GDM1 (cell line): ENCODE measurements at regions not wholly inside any gene's neighbourhood (a gene's known extent, or its start where the extent isn't known, plus 50 kb on each side); places are given as distances from the start of the nearest gene placed in this dataset.

Experiments
- DNase-seq: peaks from one replicate; lab custom pipeline; 2025; lab: John Stamatoyannopoulos, UW

DNA sequence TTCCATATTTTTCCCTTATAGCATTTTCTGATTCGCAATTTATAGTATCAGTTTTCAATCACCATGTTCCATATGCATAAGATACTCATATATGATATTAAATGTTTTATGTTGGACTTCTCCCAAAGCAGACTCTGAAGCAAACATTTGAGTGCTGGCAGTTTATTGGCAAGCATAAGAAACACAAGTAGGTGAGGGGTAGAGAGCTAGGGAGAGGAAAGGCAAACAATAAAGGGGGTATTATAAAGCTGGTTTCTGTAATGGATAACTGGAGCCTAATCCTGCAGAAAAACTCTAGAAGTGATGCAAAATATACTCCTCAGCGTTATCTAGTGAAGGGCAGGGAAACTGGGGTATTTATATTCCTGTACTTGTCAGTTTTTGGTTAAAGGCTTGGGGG, 491.5 kb upstream of the TGFBR2 start:
- DNase-seq, result no peak

GRCh38 chr3:30122359-30122758, 484.0 kb upstream of the TGFBR2 start:
- DNase-seq, result no peak

DNA sequence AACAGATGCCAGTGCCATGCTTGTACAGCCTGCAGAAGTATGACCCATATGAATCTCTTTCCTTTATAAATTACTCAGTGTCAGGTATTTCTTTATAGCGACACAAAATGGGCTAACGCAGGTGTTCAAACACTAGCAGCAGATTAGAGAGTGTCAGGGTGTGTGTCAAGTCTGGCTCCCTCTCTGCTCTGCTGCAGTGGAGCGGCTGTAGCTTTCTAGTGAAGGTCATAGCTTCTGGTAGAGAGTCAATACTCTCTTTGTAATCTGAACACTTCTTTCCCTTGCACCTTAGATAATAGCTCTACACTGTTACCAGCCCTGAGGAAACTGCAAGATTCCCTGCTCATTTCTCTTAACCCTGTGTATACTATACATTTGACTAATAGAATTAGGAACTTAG, 483.2 kb upstream of the TGFBR2 start:
- DNase-seq, result no peak

GRCh38 chr3:30123755-30124154, 482.6 kb upstream of the TGFBR2 start:
- no peak for DNase-seq

GRCh38 chr3:30124435-30125370, 481.7 kb upstream of the TGFBR2 start:
- DNase-seq, result no peak

GRCh38 chr3:30129765-30130164, 476.6 kb upstream of the TGFBR2 start:
- DNase-seq, result no peak

DNA sequence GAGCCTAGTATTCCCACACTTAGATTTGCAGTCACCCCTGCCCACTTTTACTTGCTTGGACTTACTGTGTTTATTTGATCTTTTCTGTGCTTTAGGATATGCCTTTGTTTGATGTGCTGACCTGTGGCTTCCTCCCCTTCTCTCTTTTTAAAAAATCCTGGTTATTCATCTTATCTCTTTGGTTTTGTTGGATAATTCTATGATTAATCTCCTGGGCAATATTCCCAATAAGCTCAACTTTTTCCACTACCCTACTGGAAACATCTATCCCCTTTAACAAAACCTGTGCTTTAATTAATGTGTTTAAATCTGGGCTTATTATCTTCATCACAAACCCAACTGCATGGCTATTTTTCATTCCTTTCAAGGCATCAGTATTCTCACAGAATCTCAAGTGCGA, 476.0 kb upstream of the TGFBR2 start:
- no peak for DNase-seq

GRCh38 chr3:30131191-30131590, 475.2 kb upstream of the TGFBR2 start:
- no peak for DNase-seq

GRCh38 chr3:30135190-30135589, 471.2 kb upstream of the TGFBR2 start:
- DNase-seq, result no peak

DNA sequence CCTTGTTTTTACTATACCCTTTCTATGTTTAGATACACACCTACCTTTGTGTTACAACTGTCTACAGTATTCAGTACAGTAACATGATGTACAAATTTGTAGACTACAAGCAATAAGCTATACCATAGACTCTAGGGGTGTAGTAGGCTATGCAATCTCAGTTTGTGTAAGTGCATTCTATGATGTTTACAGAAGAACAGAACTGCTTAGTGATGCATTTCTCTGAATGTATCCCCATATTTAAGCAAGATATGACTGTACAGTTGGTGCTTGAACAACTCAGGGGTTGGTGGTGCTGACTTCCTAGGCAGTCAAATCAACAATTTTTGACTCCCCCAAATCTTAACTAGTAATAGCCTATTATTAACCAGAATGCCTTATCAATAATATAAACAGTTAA, 467.1 kb upstream of the TGFBR2 start:
- no peak for DNase-seq

DNA sequence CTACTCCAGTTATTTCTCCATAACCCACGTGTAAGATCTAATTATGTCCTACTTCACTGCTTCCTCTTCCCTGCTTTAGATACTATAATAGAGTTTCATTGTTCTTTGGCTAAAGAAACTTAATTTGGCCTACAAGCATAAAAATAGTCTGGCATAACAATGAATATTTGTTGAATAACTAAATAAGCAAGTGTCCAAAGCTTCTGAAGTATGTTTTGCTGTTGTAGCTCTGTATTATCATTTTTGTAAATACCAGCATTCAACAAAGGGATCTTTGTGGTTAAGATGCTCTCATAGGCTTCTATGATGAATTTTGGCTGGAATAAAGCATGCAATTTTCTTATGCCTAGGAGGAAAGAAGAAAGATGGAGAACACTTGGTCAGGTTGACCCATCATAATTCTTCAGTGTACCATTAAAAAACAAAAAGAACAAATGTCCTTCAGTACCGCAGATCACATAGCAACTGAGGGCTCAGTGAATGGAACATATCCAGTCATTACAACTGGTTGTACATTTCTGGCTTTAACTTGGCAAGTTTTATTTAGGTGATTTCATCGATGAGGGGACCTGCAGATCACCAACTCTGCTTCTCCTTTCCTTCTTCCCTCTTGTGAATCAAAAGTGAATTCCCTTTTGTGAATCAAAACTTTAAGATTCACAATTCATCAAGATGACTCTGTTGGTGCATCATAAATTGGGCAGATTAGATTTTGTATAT, 465.9 kb upstream of the TGFBR2 start:
- DNase-seq, result no peak

DNA sequence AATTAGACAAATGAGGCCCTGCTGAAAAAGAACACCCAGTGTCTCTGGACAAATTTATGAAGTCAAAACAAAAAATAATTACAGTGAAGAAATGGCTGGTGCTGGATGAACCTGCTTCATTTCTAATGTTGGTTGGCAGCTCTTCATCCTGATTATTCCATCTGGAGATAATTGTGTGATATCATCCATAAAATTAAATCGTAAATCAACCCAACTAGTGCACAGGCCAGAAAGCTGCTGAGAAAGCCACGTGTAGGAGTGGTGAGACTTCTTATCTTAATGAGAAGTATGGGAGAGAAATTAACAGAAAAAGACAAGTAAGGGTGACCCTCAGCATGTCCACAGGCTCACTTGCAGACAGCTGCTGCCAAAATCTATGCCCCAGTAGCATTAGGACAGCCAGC, 465.2 kb upstream of the TGFBR2 start:
- no peak for DNase-seq

- no peak for DNase-seq
Measured at GRCh38 chr3:30141927-30142326, 464.5 kb upstream of the TGFBR2 start.

- no peak for DNase-seq
Measured at GRCh38 chr3:30142946-30143345, 463.5 kb upstream of the TGFBR2 start.

DNA sequence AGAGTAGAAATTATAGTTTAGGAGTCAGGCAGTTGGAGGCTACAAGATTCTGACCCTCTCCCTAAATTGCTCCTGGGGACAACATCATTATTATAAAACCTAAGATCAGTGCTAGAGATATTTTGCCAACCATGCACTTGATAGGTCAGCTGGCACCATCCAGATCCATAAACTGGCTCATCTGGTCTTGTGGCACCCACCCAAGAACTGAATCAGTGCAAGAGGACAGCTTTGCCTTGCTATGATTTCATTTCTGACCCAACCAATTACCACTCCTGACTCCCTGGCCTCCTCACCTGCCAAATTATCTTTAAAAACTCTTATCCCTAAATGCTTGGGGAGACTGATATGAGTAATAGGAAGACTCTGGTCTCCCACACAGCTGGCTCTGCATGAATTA, 461.1 kb upstream of the TGFBR2 start:
- DNase-seq, result no peak

DNA sequence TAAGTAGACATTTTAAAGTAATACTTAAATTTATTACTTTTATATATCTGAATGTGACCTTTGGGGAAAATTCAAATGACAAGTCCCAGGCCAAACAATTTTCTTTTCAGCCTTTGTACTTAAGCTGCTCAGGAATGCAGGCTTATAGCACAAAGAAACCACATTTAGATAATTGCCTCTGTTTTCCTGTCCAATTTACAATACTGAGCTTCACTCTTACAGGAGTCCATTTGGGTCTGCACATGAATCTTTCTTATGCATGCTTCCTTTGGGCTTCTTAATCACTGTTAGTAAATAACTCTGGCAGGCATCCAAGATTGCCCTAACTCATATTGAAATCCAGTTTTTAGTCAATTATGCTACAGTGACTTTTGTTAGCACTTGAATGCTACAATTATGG, 459.4 kb upstream of the TGFBR2 start:
- DNase-seq, result no peak

- DNase-seq, result no peak
Measured at GRCh38 chr3:30154853-30155252, 451.5 kb upstream of the TGFBR2 start.

- DNase-seq, result no peak
Measured at GRCh38 chr3:30155755-30156154, 450.6 kb upstream of the TGFBR2 start.

DNA sequence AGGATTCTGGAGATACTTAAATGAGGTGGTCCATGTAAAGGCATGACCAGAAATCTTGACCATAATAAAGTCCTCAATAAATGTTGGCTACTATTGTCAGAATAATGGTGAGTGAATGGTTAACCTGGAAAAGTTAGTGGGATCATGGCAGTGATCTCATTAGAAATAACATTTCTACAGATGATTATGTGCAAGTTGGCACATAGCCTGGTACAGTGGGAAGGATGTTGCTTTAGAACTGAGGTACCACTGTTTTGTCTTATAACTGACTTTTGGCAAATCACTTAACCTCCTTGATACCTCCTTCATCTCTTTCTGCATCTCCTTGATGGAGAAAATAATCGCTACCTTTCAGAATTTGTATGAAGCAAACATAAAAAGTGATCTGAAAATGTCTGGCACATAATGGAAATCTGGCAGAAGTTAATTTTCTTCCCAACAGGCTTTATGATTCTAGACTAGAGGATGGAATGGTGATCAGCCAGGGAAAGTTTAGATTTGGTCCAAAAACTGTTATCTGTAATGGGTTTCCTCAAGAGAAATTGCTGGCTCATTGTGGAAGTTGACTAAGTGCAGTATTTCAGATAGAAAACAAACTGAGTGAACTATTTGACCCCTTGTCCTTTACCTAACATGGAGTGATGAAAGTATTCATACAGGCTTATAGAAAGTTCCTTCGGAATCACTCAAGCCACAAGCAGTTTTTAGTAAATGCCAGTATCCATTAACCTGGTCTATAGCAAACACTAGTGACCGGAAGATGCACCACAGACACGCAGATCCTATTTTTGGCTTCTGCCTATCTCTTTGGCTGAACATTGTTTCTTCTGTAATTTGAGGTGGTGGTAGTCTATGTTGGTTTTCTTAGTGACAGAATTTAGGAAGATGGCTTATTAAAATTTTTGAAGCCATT, 449.6 kb upstream of the TGFBR2 start:
- no peak for DNase-seq

DNA sequence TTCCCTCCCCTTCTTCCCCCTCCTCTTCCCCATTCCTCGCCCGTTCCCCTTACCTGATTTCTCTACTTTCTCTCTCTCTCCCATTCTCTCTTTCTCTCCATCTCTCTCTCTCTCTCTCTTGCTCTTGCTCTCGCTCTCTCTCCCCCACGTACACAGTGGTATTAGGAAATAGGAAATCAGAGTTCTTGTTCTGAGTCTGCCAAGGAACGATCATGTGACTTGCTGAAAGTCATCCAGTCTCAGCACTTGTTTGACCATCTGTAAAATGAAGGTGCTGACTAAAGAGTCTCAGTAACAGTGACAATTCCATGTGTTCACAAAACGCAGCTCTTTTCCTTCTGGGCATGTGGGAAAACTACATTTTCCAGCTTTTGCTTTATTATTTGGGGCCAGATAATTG, 445.0 kb upstream of the TGFBR2 start:
- DNase-seq, result no peak

GRCh38 chr3:30162579-30162978, 443.8 kb upstream of the TGFBR2 start:
- no peak for DNase-seq

GRCh38 chr3:30166535-30166934, 439.9 kb upstream of the TGFBR2 start:
- no peak for DNase-seq
